Medulla oblongata (tissue), 1 donor: ENCODE measurements at regions not wholly inside any gene's neighbourhood (a gene's known extent, or its start where the extent isn't known, plus 50 kb on each side); places are given as distances from the start of the nearest gene placed in this dataset.

Source experiments
- DNase-seq: peaks from one replicate; pipeline ENCODE4 v3.0.0-alpha.2; 2015; ENCODE audit errors: extremely low spot score

DNA sequence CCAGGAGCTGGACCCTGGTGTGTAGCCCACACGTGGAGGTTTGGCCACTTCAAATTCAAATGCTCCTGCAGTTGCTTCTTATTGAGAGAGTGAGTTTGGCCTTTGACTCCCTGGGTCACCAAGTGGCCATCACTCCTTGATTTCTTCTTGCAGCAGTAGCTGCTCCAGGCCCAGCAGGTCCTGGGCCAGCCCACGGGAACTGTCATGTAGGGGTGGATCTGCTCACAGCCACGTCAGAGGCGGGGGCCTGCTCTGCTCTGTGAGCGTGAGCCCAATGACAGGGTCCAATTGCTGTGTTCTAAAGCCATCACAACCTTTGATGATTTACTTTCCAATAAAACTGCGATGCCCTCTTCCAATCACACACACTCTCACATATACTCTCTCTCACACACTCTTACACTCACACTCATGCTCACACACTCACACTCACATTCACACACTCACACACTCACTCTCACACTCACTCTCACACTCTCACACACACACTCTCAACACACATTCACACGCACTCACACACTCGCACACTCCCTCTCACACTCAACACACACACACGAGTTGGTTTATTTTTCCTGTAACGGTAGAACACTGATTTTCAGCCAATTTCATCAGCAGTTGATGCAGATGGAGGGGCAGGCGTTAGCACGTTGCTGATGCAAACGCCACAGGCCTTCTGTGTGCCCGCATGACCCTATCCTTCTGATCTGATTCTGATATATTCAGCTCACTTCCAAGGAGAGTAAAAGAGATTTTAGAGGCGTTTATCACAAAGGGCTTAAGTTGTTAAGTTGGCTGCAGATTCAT lies 210.7 kb upstream of the PPP2R2D start:
- no peak for DNase-seq

DNA sequence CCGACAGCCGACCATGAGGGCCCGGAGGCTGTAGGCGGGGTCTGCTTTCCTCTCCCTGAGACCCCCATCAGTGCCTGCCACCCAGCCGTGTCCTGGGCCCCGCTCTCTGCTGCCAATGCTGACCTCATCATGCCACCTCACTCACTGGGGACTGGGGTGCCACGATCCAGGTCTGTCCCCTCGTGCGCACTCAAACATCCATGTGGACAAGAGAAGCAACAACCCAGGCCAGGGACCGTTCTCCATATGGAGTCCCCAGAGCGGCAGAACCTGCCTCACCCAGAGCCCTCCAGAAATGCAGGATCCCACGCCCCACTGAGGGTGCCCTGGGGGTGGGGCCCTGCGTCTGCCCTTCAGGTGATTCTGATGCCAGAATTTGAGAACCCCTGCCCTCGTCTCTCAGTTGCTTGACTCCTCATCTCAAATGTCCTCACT lies 210.0 kb upstream of the PPP2R2D start:
- no peak for DNase-seq

DNA sequence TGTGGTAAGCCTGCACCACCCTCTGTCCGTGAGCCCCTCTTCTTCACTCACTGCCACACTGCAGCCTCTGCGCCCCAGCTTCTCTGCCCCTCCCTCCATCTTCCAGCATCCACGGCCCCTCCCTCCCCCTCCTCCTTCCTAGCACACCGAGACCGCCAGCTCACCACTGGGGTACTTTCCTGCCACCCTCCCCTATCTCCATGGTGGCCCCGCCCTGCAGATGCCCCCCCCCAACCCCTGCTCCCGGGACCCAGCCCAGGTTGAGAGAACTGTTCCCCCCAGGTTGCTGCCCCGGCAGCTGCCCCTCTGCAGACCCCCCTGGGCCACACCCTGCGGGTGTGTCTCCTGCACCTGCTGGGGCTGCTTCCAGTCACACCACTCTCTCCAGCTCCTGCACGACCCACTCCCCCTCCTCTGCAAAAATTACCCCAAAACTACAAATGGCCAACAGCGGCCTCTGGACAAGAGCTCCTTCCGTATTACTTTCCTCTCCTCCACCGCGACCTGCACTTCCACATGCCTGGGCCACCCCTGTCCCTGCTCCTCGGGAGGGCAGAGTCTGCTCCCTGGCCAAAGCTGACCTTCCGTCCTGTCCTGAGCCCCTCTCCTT lies 209.2 kb upstream of the PPP2R2D start:
- DNase-seq = no peak

DNA sequence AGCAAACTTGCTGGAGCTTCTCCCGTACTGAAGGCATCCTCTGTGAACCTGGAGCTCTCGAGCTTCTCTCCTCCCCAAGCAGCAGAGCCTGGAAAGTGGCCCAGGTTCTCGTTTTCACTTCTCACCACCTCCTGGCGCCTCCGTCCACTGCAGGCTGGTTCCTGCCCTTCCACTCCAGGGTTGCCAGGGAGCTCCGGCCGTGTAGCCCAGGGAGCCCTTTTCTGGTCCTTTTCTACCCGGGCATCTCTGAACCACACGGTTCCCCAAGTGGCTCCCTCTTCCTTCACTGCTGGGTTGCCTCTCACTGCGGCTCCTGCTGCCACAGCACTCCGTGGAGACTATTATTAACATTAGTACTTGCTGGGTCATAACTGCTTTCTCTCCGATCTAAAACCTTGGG lies 208.6 kb upstream of the PPP2R2D start:
- no peak for DNase-seq

DNA sequence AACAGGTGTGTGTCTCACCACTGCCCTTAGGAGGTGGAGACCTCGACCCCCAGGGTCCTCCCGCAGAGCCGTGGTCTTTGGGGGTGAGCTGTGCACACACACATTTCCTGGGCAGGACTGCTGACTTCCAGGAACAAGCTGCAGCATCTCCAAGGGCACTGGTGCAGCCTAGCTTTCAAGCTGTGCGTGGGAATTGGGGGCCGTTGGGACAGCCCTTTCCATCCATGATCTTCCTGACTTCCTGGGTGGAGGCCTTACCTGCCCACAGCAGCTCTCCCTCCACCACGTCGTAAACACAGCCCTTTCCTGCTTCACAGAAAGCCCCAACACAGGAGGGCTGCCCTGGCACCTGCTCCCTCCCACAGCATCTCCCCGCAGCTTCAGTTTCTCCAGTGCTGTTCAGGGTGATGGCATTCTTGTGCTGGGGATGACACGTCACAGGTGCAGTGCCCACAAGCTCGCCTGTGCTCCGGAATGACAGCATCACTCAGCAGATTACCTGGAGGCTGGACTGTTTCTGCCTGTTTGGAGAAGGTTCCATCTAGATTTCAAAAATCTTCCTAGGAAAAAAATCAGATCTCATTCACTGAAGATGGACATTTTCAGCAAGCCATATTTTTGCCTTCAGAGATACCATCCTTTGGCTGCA lies 208.0 kb upstream of the PPP2R2D start:
- no peak for DNase-seq

DNA sequence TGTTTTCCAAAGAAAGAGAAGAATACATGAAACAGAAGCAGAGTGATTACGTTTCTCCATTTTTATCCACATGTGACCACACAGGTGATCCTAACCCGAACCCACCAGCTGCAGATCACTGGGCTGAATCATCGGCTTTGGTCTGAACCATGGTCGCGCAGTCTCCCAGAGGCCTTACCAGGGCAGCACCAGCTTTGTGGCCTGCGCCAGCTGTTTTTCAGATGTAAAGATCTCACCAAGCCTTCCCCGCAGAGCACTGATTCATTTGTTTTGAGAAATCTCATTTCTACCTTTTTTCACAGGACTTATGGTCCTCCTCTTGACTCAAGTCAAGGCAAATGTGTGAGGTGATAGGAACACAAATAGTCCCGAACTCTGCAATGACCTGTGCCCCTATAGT lies 207.0 kb upstream of the PPP2R2D start:
- no peak for DNase-seq

DNA sequence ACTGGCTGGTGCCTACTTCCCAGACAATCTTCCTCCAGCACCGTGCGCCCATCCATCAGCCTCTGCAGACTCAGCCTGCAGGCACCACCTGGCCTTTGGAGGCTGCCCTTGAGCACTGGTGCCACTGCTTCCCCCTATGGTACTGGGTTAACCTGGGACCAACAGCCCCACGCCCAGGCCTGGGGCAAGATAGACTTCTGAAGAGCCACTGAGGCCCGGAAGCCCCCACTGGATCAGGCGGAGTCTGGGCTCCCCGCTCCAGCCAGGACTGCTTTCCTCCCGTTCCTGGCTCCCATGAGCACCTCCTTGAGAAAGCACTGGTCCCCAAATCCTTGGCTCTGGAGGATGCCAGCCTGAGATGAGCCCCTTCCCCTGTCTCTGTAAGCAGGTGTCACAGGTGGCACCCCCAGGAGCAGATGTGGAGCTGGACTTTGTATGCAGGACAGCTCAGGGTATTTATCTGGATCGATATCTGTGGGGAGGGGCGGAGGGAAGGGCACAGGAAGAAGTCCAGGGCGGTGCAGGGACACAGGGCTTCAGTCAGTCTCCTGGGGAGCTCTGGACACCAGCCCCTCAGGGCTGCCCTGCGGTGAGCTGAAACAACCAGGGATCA lies 206.5 kb upstream of the PPP2R2D start:
- DNase-seq = no peak

DNA sequence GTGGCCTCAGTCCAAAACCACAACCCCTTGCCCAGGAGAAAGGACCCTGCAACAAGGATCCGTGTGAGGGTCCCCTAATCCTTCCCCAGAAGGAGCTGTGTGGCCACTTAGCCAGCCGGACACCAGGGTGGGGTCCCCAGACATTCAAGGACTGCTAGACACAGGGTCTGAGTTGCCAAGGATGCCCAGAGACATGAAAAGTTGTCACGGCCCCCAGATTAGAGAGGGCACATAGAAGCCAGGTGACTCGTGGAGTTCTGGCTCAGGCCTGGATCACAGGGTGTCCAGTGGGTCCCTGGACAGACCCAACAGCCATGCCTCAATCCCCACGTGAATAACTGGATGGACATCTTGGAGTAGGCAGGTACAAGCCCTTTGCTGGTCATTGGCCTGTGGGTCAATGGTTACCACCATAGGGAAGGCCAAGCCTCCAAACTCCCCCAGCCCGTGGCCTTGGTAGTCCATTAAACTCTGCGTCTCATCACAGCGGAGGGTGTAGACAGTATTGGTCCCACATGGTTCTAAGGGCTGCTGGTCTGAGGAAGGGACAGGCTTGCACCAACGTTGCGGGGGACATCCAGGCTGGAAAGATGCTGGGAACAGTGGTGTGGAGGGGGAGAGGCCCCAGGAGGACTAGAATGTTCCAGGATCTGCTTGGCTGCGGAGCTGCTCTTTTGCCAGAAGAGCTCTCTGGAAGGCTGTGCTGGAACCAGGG lies 205.9 kb upstream of the PPP2R2D start:
- DNase-seq = no peak

DNA sequence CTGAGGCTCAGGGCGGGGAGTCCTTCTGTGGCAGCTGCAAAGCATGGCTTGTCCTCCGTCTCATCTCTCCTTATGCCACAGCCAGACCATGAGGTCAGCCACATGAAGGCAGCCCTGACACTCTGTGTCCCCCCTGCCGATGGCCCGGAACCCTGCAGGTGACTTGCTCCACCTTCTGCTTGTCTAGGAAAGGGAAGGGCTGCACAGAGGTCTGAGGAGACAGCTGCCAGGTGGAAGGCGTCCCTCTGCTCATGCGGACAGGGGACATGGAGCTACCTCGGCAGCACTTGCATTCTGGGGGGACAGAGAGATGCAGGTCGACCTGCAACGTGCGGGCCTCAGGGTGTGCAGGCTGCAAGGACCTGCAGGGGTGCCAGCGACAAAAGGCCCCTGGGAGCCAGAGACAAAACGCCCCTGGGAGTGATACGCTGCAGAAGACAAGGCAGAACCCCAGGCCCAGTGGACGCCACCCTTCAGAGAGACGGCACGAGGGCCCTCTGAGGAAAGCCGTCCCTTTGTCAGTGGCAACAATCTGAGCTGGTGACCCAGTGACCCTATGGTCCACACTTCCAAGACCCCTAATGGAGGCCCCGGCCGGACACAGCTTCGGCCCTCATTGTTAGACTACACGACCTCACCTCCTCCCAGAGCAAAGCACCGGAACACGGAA lies 205.2 kb upstream of the PPP2R2D start:
- no peak for DNase-seq

DNA sequence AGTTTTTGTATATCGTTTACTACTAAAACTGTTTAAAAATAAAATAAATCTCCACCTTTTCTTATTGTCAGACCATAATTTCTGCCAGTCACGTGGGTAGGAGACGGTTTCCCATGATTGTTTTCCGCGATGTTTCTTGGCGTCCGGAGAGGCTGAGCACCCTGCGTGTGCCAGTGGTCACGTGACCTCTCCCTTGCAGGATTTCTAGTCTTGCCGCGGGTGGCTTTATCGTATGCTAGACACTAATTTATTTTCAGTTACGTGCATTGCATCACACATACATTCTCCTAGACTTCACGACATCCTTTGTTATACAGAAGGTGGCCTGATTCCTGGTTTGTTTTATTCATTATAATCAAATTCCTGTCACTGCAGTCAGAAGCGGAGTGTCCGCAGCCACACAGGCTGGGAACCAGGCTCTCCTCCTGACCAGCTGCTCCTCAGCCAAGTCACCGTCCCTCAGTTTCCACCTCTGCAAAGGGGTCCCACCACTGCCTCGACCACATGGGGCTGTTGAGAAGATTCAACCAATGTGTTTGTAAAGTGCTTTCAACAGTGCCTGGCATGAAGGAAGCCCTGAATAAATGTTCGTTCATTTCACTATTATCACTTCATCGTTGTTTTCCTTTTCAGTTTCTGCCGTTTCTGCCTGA lies 203.2 kb upstream of the PPP2R2D start:
- DNase-seq = no peak

DNA sequence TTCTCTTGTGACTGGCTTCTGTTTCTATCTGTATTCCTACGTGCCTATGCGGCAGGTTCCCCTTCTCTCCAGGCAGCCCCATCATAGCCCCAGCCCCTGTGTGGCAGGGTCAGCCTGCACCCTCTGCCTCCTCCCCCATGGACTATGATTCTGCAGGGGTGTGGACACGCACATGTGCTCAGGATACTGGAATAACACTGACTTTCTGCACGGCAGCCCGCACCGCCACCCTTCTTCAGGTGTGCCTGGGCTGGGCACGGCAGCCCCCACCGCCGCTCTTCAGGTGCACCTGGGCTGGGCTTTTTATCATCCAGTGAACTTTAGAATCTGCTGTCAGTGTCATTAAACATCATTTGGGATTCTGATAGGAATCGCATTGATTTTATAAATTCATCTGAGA lies 202.6 kb upstream of the PPP2R2D start:
- no peak for DNase-seq

DNA sequence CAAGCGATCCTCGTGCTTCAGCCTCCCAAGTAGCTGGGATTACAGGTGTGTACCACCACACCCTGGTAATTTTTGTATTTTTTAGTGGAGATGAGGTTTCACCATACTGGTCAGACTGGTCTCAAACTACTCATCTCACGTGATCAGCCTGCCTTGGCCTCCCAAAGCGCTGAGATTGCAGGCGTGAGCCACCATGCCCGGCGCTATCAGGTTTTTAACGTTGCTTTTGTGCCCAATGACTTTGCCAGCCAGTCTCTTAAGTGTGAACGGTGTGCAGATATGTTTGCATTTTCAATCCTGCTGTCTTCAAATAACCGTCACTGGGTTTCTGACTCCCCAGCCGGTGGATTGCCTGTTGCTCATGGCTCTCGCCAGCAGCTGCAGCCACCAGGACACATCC lies 201.8 kb upstream of the PPP2R2D start:
- no peak for DNase-seq

DNA sequence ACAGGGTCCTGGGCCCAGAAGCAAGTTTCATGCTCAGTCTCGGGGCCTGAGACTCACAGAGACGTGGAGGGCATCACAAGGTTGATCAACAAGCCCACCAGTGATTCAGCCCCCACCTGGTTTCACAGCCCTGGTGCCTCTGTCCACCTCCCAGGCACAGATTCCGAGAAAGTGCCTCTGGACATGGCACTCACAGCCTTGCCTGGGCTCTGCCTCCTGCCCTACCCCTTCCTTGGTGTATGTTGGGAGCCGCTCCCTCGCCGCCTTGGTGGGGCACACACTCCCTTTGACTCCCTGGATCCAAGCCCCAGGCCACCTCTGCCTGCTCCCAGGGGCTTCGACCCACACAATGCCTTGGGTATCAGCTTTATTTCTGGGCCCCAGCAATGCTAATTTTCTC lies 200.8 kb upstream of the PPP2R2D start:
- DNase-seq = no peak

DNA sequence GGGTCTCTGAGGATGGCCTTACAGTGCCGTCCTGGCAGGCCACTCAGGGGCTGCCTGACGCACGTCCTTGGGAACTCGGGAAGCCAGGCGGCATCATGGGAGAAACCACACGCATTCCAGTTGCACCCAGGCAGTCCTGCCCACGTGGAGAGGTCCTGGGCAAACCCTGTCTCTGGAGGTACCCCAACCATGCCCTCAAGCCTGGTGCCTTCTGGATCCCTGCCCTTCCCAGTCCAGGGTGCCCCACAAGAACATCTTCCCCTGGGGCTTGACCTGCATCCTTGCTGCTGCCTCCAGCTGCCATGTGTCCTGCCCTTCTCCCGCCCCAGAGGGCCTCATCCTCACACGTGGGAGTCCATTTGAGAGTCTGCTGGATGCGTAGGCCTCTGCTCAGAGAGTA lies 200.3 kb upstream of the PPP2R2D start:
- DNase-seq = no peak

DNA sequence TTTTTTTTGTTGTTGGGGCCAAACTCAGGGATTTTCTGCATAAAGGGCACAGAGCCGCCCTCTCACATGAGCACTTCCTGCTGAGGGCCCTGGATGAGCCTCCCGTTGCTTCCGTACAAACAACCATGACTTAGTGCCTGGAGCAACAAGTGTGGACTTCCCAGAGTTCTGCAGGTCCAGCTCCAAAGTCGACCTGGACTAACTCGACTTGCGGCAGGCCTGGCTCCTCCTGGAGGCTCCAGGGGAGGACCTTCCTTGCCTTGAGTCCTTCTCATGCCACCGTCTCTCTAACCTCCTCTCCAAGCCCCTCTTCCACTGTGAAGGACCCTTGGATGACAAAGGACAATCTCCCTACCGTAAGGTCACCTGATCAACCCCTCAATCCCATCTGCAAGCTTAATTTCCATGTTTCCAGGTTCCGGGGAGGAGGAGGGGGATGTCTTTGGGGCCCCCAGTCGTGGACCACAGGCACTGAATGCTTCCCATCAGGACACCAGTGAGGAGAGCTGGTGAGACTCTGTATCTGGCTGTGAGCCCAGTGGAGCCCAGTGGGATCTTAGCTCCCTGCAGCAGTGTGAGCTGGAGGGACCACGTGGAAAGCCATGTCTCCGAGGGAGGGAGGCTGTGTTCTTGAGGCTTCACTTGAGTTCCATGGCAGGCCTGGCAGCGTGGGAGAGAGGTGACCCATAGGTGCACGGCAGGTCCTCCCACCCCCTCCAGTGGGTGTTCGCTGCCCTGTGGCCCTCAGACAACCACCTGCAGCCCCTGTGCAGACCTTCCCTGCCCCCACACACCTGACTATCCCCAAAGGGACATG lies 199.5 kb upstream of the PPP2R2D start:
- DNase-seq = no peak

DNA sequence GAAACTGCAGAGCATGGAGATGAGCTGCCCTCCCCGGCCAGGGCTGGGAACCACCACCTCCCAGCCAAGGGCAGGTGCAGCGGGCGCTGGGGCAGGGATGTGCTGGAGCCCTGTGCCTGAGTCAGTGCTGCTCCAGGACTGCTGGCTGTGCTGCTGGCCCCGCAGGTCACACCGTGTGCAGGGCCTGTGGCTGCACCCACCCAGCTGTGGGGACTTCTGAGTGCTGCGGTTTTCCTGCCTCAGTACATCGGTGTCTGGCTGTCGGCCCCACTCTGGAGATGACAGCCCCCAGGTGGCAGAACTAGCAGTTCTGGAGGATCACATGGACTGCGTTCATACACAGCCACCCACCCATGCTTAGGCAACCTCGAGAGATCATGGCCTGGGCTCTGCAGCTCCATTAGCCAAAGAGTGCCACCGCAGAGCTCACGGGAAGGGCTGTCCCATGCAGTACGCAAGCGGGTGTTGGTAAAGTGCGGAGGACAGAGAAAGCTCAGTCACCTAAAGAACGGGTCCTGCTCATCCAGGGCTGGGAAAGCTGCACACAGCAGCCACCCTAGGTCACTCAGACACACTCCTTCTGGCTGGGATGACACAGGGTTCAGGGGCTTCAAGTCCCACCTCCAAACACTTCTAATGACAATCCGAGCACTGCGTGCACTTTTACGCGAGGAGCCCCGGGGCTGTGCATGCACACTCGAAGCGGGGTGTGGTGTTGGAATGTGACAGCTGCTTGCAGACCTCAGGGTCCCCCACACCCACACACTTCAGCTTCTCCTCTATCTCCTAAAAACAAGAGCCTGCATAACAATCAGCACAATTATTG lies 198.1 kb upstream of the PPP2R2D start:
- no peak for DNase-seq

DNA sequence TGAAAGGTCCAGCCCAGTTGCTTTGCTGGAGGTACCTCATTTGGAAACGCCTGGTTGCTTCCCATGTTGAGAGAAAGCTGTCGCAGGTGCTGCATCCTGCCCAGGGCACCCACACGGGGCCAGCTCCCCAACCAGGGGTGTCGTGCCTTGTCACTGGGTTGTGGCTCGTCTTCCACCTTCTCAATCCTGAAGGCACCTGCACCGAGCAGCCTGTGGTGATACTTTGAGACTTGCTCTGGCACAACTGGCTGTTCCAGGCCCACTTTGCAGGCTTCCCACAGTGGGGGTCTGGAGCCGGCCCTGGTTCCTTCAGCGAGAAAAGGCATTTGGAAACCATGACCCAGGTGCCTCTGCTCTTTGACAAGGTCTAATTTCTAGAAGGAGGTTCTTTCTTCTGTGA lies 197.3 kb upstream of the PPP2R2D start:
- DNase-seq = no peak

DNA sequence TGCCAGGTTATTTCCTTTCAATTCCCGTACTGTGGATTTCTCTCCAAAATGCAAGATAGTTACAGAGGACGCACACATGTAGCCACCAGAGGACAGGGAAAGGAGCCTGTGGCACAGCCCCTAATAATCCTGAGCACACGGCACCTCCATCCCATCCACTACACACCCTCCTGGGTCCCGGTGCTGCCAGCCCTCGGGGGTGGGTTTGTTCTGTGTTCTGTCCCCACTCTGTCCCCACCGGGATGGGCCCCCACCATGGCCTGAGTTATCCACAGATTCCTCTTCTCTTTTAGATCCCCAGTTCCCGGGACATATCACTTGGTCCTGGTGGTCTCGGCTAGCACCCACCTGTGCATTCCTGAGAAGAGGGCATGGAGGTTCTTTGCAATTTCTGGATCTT lies 196.9 kb upstream of the PPP2R2D start:
- DNase-seq = no peak

DNA sequence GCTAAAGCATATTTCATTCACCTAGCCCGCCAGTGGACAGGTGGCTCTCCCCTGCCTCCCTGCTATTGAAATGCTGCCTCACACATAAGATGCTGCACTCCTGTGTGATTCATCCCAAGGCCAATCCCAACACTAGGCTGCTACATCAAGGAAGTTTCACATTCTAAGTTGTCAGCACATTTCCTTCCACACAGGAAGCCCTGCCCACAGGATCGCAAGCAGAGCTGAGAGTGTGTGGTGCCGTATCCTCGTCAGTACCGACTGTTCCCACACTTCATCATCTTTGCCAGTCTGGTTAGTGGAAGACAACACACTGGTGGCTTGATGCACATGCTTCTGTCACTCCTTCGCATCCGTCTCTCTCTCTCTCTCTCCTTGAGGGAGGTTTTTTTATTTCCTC lies 194.3 kb upstream of the PPP2R2D start:
- DNase-seq = no peak
